ENCODE measurements at regions not wholly inside any gene's neighbourhood (a gene's known extent, or its start where the extent isn't known, plus 50 kb on each side); places are given as distances from the start of the nearest gene placed in this dataset.

GRCh38 chr20:6993511-6993910 is 226.0 kb downstream of the BMP2 start:
- H3K36me3 ChIP-seq = no peaks in the 10 kb centered on the region
- no peaks in the 10 kb centered on the region for H3K9me3 ChIP-seq
- DNase-seq = no peak
- no peak overlapping the region for H3K4me3 ChIP-seq
- no peak overlapping the region for H3K27ac ChIP-seq
- intact Hi-C loops (cut with DNase I; ENCODE audit: low total_unique reads) = no loop called here
- H3K4me1 ChIP-seq = no peaks in the 10 kb centered on the region
- H3K27me3 ChIP-seq = no peaks in the 10 kb centered on the region
- TF ChIP-seq CTCF (IDR thresholded peaks at IDR 0.05) = no peak

GRCh38 chr20:6994452-6994851 is 227.0 kb downstream of the BMP2 start:
- DNase-seq = no peak
- intact Hi-C loops (cut with DNase I; ENCODE audit: low total_unique reads) = no loop called here
- no peaks in the 10 kb centered on the region for H3K4me1 ChIP-seq
- H3K27me3 ChIP-seq = no peaks in the 10 kb centered on the region
- H3K9me3 ChIP-seq = no peaks in the 10 kb centered on the region
- no peak overlapping the region for H3K4me3 ChIP-seq
- no peak overlapping the region for H3K27ac ChIP-seq
- no peaks in the 10 kb centered on the region for H3K36me3 ChIP-seq
- no peak for TF ChIP-seq CTCF (IDR thresholded peaks at IDR 0.05)

- no peaks in the 10 kb centered on the region for H3K4me1 ChIP-seq
- H3K27ac ChIP-seq = no peak overlapping the region
- H3K36me3 ChIP-seq = no peaks in the 10 kb centered on the region
- intact Hi-C loops (cut with DNase I; ENCODE audit: low total_unique reads) = no loop called here
- H3K27me3 ChIP-seq = no peaks in the 10 kb centered on the region
- no peaks in the 10 kb centered on the region for H3K9me3 ChIP-seq
- DNase-seq = no peak
- H3K4me3 ChIP-seq = no peak overlapping the region
- no peak for TF ChIP-seq CTCF (IDR thresholded peaks at IDR 0.05)
Observed at GRCh38 chr20:6998909-6999308, 231.4 kb downstream of the BMP2 start.

- TF ChIP-seq CTCF (IDR thresholded peaks at IDR 0.05) = no peak
- intact Hi-C loops (cut with DNase I; ENCODE audit: low total_unique reads) = no loop called here
- Histone ChIP-seq H3K36me3 (no peaks in the 10 kb centered on the region), H3K4me1 (no peaks in the 10 kb centered on the region), H3K9me3 (no peaks in the 10 kb centered on the region), H3K27me3 (no peaks in the 10 kb centered on the region), H3K27ac (no peak overlapping the region), H3K4me3 (no peak overlapping the region)
- DNase-seq = no peak
Observed at GRCh38 chr20:6999381-6999780, 231.9 kb downstream of the BMP2 start.

- DNase-seq = no peak
Observed at GRCh38 chr20:7003598-7003997, 236.1 kb downstream of the BMP2 start.

More at GRCh38 chr20:7003598-7003997, 236.1 kb downstream of the BMP2 start:
- Histone ChIP-seq H3K4me3 (no peak overlapping the region), H3K36me3 (no peaks in the 10 kb centered on the region), H3K27me3 (no peaks in the 10 kb centered on the region), H3K4me1 (no peaks in the 10 kb centered on the region), H3K9me3 (no peaks in the 10 kb centered on the region), H3K27ac (no peak overlapping the region)
- intact Hi-C loops (cut with DNase I; ENCODE audit: low total_unique reads) = no loop called here
- no peak for TF ChIP-seq CTCF (IDR thresholded peaks at IDR 0.05)

Data from tibial artery (tissue), 4 donors.